Spleen (tissue), 11 donors: ENCODE measurements at regions not wholly inside any gene's neighbourhood (a gene's known extent, or its start where the extent isn't known, plus 50 kb on each side); places are given as distances from the start of the nearest gene placed in this dataset.

Experiments
- DNase-seq: peaks from one replicate; pipeline ENCODE4 v3.0.0-alpha.2; 2020
- H3K27ac ChIP-seq, 8 donors: fragments of 200-600 bp; sonication (generic) in 7 of 8; 1 replicate in 4 of 8; 2 replicates in 4 of 8; pipeline versions ENCODE4 v1.5.0 to v1.8.0; 2016 to 2021; ENCODE audit warnings: inconsistent platforms in 4 of 8, mild to moderate bottlenecking in 4 of 8, moderate library complexity in 1 of 8
- H3K27me3 ChIP-seq, 7 donors: fragments of 200-600 bp; sonication (generic) in 6 of 7; replicated peaks in 1 of 7; 1 replicate in 4 of 7; 2 replicates in 3 of 7; pipeline versions ENCODE4 v1.5.0 to v1.8.0; 2016 to 2021; ENCODE audit warnings: inconsistent platforms in 3 of 7, mild to moderate bottlenecking in 1 of 7
- H3K36me3 ChIP-seq, 6 donors: fragments of 200-600 bp; sonication (generic) in 5 of 6; 1 replicate in 4 of 6; 2 replicates in 2 of 6; pipeline versions ENCODE4 v1.5.0 to v1.8.0; 2016 to 2021; ENCODE audit warnings: inconsistent platforms in 2 of 6
- H3K4me1 ChIP-seq, 6 donors: fragments of 200-600 bp; sonication (generic) in 5 of 6; 1 replicate in 3 of 6; 2 replicates in 3 of 6; pipeline versions ENCODE4 v1.5.0 to v1.8.0; 2016 to 2021; ENCODE audit warnings: inconsistent platforms in 3 of 6
- H3K4me3 ChIP-seq, 8 donors: fragments of 200-600 bp; sonication (generic) in 7 of 8; 1 replicate in 4 of 8; 2 replicates in 4 of 8; pipeline versions ENCODE4 v1.5.0 to v1.8.0; 2016 to 2021; ENCODE audit warnings: inconsistent platforms in 4 of 8, mild to moderate bottlenecking in 4 of 8, moderate library complexity in 2 of 8
- H3K9me3 ChIP-seq, 8 donors: fragments of 200-600 bp; sonication (generic) in 7 of 8; 1 replicate in 4 of 8; 2 replicates in 4 of 8; pipeline versions ENCODE4 v1.5.0 to v1.8.0; 2016 to 2021; ENCODE audit warnings: inconsistent platforms in 4 of 8
- POLR2A ChIP-seq, 3 donors: fragments of 450-650 bp; IDR thresholded peaks; one replicate each; pipeline ENCODE4 v1.5.1; 2017; ENCODE audit warnings: antibody characterized with exemption in 3 of 3, mild to moderate bottlenecking in 1 of 3
- POLR2AphosphoS5 ChIP-seq, 3 donors: sonication (generic); formaldehyde crosslinking; IDR thresholded peaks; one replicate each; pipeline ENCODE4 v1.5.1; 2017; ENCODE audit warnings: antibody characterized with exemption in 3 of 3
- WGBS, 5 donors: extraction: QIAGEN DNeasy Blood & Tissue Kit in 3 of 5; methylation state at CpG; one replicate each; pipeline versions ENCODE4 v1.1.5 to v1.1.7; 2013 to 2018; 5-methylcytosine and 5-hydroxymethylcytosine counted together
- intact Hi-C: fragments of 100-400 bp; cut with DNase I; formaldehyde crosslinking; loops from one replicate; pipeline ENCODE4 v1.15.0; 2023; ENCODE audit warnings: low total_unique reads
- TF ChIP-seq, protein P1 (sequence below), 11 experiments: fragments of 200-600 bp in 7 of 11; fragments of 450-650 bp in 4 of 11; sonication (generic) in 4 of 11; IDR thresholded peaks in 8 of 11; conservative IDR thresholded peaks in 3 of 11; 1 replicate in 7 of 11; 2 replicates in 4 of 11; pipeline versions ENCODE4 v1.4.0 to v1.8.0; 2016 to 2021; ENCODE audit warnings: antibody characterized with exemption in 11 of 11, inconsistent platforms in 4 of 11, mild to moderate bottlenecking in 1 of 11
- donor health status: healthy with polysubstance abuse.
- donor health status: DM: no; HTN: no; CAD: no; lungs with moderate emphysema.
- donor health status: DM: no; HTN: no; CAD: no.
- donor health status: Bipolar disorder and iron deficiency.
- donor health status: healthy.
- donor health status: DM: no; HTN: no; CAD: no.
- donor health status: DM: yes; HTN: yes; CAD: no.

GRCh38 chr13:90352763-90353162 is 994.7 kb upstream of the MIR17HG start:
- no peak for DNase-seq

DNA sequence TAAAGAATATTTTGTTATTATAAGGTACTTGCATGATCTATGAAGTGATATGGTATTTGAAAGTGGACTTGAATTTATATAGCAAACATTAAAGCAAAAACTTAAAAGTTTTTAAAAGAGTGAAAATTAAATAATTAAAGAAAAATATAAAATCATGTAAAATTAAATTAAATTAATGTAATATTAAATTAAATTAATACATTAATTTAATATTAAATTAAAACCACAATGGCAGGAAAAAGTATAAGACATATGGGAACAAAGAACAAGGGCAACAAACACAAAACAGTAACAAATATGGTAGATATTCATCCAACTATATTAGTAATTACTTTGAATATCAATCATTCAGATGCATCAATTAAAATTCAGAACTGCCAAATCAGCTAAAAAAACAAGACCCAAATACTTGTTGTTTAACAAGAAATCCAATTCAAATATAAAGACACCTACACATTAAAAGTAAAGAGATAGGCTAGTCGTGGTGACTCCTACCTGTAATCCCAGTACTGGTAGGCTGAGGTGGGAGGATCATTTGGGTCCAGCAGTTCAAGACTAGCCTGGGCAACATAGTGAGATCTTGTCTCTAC is 992.2 kb upstream of the MIR17HG start:
- intact Hi-C loops: no loop called here
- WGBS, 5 donors: 59 to 86% (median 74%) methylated on average over 1 of the region's 1 CpG
- Histone ChIP-seq H3K4me3 (no peak overlapping the region), H3K27ac (no peak overlapping the region), H3K27me3 (no peaks in the 10 kb centered on the region), H3K9me3 (peaks cover 0 to 17% (median 0%) of the 10 kb centered on the region in 8 donors), H3K36me3 (no peaks in the 10 kb centered on the region), H3K4me1 (no peaks in the 10 kb centered on the region)
- no peak for DNase-seq
- TF ChIP-seq POLR2AphosphoS5 (IDR thresholded peaks at IDR 0.05): no peak
- TF ChIP-seq, protein P1, sequence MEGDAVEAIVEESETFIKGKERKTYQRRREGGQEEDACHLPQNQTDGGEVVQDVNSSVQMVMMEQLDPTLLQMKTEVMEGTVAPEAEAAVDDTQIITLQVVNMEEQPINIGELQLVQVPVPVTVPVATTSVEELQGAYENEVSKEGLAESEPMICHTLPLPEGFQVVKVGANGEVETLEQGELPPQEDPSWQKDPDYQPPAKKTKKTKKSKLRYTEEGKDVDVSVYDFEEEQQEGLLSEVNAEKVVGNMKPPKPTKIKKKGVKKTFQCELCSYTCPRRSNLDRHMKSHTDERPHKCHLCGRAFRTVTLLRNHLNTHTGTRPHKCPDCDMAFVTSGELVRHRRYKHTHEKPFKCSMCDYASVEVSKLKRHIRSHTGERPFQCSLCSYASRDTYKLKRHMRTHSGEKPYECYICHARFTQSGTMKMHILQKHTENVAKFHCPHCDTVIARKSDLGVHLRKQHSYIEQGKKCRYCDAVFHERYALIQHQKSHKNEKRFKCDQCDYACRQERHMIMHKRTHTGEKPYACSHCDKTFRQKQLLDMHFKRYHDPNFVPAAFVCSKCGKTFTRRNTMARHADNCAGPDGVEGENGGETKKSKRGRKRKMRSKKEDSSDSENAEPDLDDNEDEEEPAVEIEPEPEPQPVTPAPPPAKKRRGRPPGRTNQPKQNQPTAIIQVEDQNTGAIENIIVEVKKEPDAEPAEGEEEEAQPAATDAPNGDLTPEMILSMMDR (IDR thresholded peaks at IDR 0.05 in 8 of 11, conservative IDR thresholded peaks at IDR 0.05 in 3 of 11): no peak
- no peak for TF ChIP-seq POLR2A (IDR thresholded peaks at IDR 0.05)

More at GRCh38 chr13:90352763-90353162, 994.7 kb upstream of the MIR17HG start:
- H3K36me3 ChIP-seq: no peaks in the 10 kb centered on the region
- TF ChIP-seq, protein P1 (IDR thresholded peaks at IDR 0.05 in 8 of 11, conservative IDR thresholded peaks at IDR 0.05 in 3 of 11): no peak
- TF ChIP-seq POLR2AphosphoS5 (IDR thresholded peaks at IDR 0.05) (no peak), POLR2A (IDR thresholded peaks at IDR 0.05) (no peak)
- WGBS, 5 donors: 84 to 93% (median 92%) methylated on average over 1 of the region's 1 CpG
- H3K27me3 ChIP-seq: no peaks in the 10 kb centered on the region
- no peaks in the 10 kb centered on the region for H3K4me1 ChIP-seq
- intact Hi-C loops: no loop called here
- no peak overlapping the region for H3K27ac ChIP-seq
- H3K4me3 ChIP-seq: no peak overlapping the region
- H3K9me3 ChIP-seq: peaks cover 0 to 32% (median 0%) of the 10 kb centered on the region in 8 donors

DNA sequence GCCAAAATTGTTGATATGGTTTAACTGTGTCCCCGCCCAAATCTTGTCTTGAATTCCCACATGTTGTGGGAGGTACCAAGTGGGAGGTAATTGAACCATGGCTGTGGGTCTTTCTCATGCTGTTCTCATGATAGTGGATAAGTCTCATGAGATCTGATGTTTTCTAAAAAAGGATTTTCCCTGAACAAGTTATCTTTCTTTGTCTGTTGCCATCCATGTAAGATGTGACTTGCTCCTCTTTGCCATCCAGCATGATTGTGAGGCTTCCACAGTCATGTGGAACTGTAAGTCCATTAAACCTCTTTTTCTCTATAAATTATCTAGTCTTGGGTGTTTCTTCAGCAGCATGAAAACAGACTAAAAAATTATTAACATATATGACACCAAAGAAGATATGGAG is 986.7 kb upstream of the MIR17HG start:
- DNase-seq: no peak
- H3K27me3 ChIP-seq: no peaks in the 10 kb centered on the region
- intact Hi-C loops: no loop called here
- peaks cover 0 to 19% (median 5%) of the 10 kb centered on the region in 8 donors for H3K9me3 ChIP-seq
- H3K4me1 ChIP-seq: no peaks in the 10 kb centered on the region
- no peaks in the 10 kb centered on the region for H3K36me3 ChIP-seq
- TF ChIP-seq POLR2A (IDR thresholded peaks at IDR 0.05) (no peak), POLR2AphosphoS5 (IDR thresholded peaks at IDR 0.05) (no peak)
- TF ChIP-seq, protein P1 (IDR thresholded peaks at IDR 0.05 in 8 of 11, conservative IDR thresholded peaks at IDR 0.05 in 3 of 11): no peak
- no peak overlapping the region for H3K4me3 ChIP-seq
- WGBS, 5 donors: 75 to 85% (median 79%) methylated on average over 1 of the region's 1 CpG
- H3K27ac ChIP-seq: no peak overlapping the region

GRCh38 chr13:90362707-90363106 is 984.8 kb upstream of the MIR17HG start:
- no peak overlapping the region for H3K4me3 ChIP-seq
- intact Hi-C loops: no loop called here
- no peaks in the 10 kb centered on the region for H3K36me3 ChIP-seq
- H3K27me3 ChIP-seq: no peaks in the 10 kb centered on the region
- H3K9me3 ChIP-seq: peaks cover 0 to 15% (median 5%) of the 10 kb centered on the region in 8 donors
- no peak overlapping the region for H3K27ac ChIP-seq
- DNase-seq: no peak
- no peaks in the 10 kb centered on the region for H3K4me1 ChIP-seq
- 56 to 73% (median 65%) methylated on average over 1 of the region's 1 CpG for WGBS, 5 donors
- TF ChIP-seq, protein P1 (IDR thresholded peaks at IDR 0.05 in 8 of 11, conservative IDR thresholded peaks at IDR 0.05 in 3 of 11): no peak
- TF ChIP-seq POLR2A (IDR thresholded peaks at IDR 0.05) (no peak), POLR2AphosphoS5 (IDR thresholded peaks at IDR 0.05) (no peak)
